GM18519 (cell line): ENCODE measurements at regions not wholly inside any gene's neighbourhood (a gene's known extent, or its start where the extent isn't known, plus 50 kb on each side); places are given as distances from the start of the nearest gene placed in this dataset.

ENCODE experiments used
- ATAC-seq: cut with Tn5 transposase; IDR thresholded peaks from one replicate; pipeline ENCODE4 v1.9.1; 2021; ENCODE audit warnings: mild to moderate bottlenecking, moderate library complexity; ENCODE audit not compliant: unreplicated experiment, low FRiP score

GRCh38 chr14:22036541-22037239 is 363.1 kb upstream of the OR4E1 start:
- no peak for ATAC-seq

DNA sequence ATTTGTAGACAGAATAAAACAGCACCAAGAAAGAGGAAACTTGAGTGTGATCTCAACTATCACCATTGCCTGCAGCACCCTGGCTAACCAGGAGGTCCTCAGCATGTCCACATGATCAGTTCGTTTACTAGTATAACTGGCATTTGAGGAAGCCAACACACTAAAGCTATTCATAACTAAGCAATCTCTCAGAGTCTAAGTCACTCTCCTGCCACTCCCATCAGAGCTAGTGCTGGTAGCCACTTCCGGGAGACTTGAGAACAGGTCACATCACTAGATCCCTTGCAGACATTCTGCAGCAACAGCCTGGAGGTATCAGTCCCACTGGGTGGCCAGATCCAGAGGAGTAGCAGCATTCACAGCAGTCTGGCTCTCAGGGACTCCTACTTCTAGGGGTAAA is 352.9 kb upstream of the OR4E1 start:
- ATAC-seq, result no peak

DNA sequence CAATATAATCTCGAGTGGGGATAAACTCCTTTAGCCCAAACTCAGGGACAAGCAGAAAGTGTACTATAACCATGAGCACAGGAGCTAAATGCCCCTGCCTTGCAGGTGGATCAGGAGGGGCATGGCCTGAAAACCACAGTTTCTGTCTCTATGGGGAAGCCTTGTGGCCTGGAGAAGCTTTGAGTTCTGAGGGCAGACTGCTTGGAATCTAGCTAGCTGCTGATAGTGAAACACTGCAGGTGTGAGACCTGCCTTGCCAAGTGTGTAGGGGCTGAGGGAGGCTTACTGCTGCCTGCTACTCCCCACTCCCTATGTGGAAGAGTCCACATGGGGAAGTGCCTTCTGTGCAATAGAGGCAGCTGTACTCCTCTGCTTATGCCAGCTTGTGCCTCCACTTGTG is 352.3 kb upstream of the OR4E1 start:
- no peak for ATAC-seq

GRCh38 chr14:22024137-22024536 is 350.5 kb upstream of the OR4E1 start:
- no peak for ATAC-seq

- no peak for ATAC-seq
Measured at GRCh38 chr14:22018890-22019289, 345.3 kb upstream of the OR4E1 start.

GRCh38 chr14:22012452-22012851 is 338.8 kb upstream of the OR4E1 start:
- no peak for ATAC-seq

- no peak for ATAC-seq
Measured at GRCh38 chr14:22011253-22011642, 337.6 kb upstream of the OR4E1 start.

DNA sequence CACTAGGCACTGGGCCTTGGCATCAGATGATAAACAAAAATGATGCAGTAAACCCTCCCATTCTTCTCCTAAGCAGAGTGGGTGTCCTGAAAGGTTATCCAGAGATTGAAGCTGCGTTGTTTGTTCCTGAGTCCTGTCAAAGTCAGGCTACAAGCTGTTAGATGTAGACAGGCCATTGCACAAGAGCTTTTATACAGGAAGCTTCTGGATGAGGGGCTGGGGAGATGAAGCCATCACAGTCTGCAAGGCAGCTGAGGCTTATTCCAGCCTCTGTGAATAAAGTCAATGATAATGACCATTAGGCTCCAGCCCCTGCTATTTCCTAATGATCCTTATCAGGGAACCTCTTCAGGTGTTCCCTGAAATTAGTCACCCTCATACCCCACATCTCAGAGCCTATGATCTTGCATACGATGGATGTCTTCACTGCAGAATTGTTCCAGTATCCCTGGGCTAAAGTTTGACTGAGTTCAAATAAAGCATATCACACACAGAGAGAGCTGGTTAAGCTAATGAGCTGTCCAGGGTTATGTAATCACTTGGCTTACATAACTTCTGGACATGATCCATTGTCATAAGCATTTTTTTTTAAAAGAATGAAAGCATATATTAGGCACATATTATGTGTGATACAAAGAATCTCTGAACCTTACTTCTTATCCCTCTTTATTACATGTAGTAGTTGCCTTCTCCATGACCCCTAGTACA is 337.1 kb upstream of the OR4E1 start:
- ATAC-seq, result no peak

DNA sequence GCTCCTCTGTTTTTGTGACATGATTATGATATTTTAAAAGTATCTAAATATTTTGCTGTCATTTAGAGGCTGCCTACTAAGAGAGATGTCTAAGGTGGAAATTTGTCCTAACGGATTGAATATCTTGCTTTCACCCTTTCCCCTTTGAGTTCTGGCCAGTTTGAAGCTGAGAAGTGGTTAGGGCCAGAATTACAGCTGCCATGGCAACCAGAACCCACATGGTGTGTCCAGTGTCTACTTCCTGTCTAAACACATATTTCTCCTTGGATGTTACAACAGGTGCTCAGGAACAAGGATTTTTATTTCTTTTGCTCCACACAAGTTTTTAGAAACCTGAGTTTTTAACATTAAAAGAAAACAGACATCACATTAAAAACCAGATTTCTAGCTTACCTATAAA is 335.1 kb upstream of the OR4E1 start:
- no peak for ATAC-seq

DNA sequence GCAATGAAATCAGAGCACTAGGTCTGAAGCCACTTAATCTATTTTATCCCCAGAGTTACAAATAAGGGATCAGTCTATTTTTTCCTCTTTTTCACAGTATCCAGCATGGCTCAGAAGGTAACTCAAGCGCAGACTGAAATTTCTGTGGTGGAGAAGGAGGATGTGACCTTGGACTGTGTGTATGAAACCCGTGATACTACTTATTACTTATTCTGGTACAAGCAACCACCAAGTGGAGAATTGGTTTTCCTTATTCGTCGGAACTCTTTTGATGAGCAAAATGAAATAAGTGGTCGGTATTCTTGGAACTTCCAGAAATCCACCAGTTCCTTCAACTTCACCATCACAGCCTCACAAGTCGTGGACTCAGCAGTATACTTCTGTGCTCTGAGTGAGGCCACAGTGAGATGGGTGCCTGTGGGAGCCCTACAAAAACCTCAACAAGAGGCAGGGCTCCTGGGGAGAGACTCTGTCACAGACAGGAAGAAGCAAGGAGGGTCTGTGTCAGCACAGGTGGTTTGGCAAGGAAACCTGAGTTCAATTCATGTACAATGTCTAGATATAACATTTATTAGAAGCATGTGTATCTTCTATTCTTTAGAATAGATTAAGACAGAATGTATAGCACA is 334.3 kb upstream of the OR4E1 start:
- ATAC-seq, result no peak

DNA sequence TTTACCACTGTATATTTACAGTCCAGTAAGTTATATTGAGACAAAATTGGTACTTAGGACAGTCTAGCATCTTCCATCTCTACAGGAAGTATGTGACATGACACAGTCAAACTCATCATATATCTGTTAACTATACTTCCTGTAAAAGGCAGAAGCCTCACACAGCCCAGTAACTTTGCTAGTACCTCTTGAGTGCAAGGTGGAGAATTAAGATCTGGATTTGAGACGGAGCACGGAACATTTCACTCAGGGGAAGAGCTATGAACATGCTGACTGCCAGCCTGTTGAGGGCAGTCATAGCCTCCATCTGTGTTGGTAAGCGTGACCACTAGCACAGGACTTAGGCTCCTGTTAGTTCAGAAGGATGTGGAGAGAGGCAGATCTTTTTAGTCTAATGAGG is 333.7 kb upstream of the OR4E1 start:
- ATAC-seq, result no peak

DNA sequence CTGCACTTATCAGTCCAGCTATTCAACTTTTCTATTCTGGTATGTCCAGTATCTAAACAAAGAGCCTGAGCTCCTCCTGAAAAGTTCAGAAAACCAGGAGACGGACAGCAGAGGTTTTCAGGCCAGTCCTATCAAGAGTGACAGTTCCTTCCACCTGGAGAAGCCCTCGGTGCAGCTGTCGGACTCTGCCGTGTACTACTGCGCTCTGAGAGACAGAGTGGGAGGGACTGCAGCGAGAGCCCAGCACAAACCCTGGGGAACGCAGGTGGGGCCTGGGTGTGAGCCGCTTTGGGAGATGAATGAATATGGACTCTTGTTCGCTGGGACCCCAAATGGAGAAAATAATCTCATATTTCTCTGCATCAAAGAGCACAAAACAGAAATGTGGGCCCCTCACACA is 329.8 kb upstream of the OR4E1 start:
- no peak for ATAC-seq

- ATAC-seq, result no peak
Measured at GRCh38 chr14:22002860-22003284, 329.3 kb upstream of the OR4E1 start.

GRCh38 chr14:21999402-21999801 is 325.8 kb upstream of the OR4E1 start:
- ATAC-seq, result no peak

DNA sequence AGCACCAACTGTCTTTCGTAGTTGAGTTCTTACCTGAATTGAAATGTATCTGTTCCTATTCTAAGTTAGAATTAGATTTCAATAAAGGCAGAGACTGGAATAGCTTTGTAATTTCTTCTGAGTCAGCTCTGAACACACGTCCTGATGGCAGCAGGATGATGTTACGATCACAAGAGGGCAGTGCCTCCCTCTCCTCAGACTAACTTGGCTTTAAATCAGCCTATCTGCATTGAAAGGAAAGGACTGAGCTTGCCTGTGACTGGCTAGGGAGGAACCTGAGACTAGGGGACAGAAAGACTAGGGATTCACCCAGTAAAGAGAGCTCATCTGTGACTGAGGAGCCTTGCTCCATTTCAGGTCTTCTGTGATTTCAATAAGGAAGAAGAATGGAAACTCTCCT is 323.7 kb upstream of the OR4E1 start:
- ATAC-seq, result no peak

DNA sequence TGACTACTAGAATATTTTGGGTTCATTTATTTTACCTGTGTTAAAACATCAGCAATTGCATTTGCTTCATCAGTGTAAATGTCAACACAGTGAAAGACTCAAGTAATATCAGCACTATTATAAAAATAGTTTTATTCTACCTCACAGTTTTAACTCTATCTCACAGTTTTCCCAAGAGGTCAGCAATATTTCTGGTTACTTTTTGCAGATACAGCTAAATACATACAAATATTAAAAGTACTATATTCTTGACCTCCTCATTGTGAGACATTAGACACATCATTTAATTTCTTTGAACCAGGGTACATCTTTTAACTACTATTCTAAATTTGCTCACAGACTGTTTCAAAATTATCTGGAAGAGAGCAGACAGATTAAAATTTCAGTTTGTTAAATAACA is 321.7 kb upstream of the OR4E1 start:
- ATAC-seq, result no peak

GRCh38 chr14:21993837-21994236 is 320.2 kb upstream of the OR4E1 start:
- ATAC-seq, result no peak

- ATAC-seq, result no peak
Measured at GRCh38 chr14:21993070-21993469, 319.5 kb upstream of the OR4E1 start.

DNA sequence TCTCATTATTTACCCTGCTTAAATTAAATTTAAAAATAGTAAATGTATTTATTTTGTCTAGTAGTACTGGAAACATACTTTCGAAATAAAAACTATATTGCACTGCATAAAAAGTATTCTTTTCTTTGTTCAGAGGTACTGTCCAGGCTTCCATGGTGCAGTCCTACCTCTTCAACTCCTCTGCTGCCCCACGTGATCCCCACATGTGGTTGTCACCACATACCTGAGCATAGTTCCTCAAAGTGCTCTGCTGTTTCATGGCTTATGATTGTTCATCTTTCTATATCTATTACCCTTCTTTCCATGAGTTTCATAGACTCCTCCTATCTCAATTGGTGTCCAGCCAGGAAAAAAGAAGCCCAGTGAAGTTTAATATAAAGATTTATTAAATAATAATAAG is 317.5 kb upstream of the OR4E1 start:
- no peak for ATAC-seq

- ATAC-seq, result no peak
Measured at GRCh38 chr14:21990116-21990515, 316.5 kb upstream of the OR4E1 start.

GRCh38 chr14:21989090-21989489 is 315.5 kb upstream of the OR4E1 start:
- ATAC-seq, result no peak

DNA sequence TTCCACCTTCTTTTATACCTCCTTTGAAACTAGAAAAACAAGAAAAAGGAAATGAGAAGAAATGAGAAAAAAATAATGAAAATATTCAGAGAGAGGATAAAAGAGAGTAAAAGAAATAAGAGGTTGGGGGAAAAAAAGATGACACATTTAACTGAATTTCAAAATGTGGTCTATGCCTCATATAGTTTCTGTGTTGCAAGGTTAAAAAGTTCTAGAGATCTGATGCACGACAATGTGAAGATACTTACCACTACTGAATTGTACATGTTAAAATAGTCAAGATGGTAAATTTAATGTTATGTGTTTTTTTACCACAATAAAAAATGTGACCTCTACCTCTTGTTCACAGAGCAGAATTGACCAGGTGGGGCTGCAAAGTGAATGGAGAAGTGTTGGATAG is 314.8 kb upstream of the OR4E1 start:
- no peak for ATAC-seq
